Bone marrow (tissue), 2 donors: ENCODE measurements at regions not wholly inside any gene's neighbourhood (a gene's known extent, or its start where the extent isn't known, plus 50 kb on each side); places are given as distances from the start of the nearest gene placed in this dataset.

ENCODE experiments used
- DNase-seq, 2 donors: peaks; one replicate each; lab custom pipeline; 2025; lab: John Stamatoyannopoulos, UW

GRCh38 chr15:53305101-53305500 lies 454.4 kb downstream of the WDR72 start:
- no peak for DNase-seq

GRCh38 chr15:53297828-53298227 lies 461.6 kb downstream of the WDR72 start:
- no peak for DNase-seq

GRCh38 chr15:53296603-53297002 lies 462.9 kb downstream of the WDR72 start:
- no peak for DNase-seq

GRCh38 chr15:53295574-53295973 lies 463.9 kb downstream of the WDR72 start:
- no peak for DNase-seq

- DNase-seq, result no peak
These were observed 470.9 kb downstream of the WDR72 start for GRCh38 chr15:53288542-53288941.

- no peak for DNase-seq
These were observed 484.5 kb upstream of the ONECUT1 start for GRCh38 chr15:53274630-53275029.

GRCh38 chr15:53272116-53272515 lies 482.0 kb upstream of the ONECUT1 start:
- no peak for DNase-seq

- DNase-seq, result no peak
These were observed 476.0 kb upstream of the ONECUT1 start for GRCh38 chr15:53266176-53266575.

- no peak for DNase-seq
These were observed 470.5 kb upstream of the ONECUT1 start for GRCh38 chr15:53260647-53261046.

- no peak for DNase-seq
These were observed 466.3 kb upstream of the ONECUT1 start for GRCh38 chr15:53256457-53256856.

- DNase-seq, result no peak
These were observed 465.9 kb upstream of the ONECUT1 start for GRCh38 chr15:53256043-53256442.

GRCh38 chr15:53251996-53252395 lies 461.9 kb upstream of the ONECUT1 start:
- no peak for DNase-seq

GRCh38 chr15:53251523-53251922 lies 461.4 kb upstream of the ONECUT1 start:
- no peak for DNase-seq

- peak in 1 of 2 donors; percentile 39 for DNase-seq
These were observed 457.0 kb upstream of the ONECUT1 start for GRCh38 chr15:53247041-53247708.

GRCh38 chr15:53246404-53246803 lies 456.3 kb upstream of the ONECUT1 start:
- no peak for DNase-seq

- DNase-seq, result no peak
These were observed 443.7 kb upstream of the ONECUT1 start for GRCh38 chr15:53233801-53234200.

- DNase-seq, result no peak
These were observed 440.3 kb upstream of the ONECUT1 start for GRCh38 chr15:53230473-53230872.

GRCh38 chr15:53226559-53226958 lies 436.4 kb upstream of the ONECUT1 start:
- no peak for DNase-seq

GRCh38 chr15:53225781-53226180 lies 435.6 kb upstream of the ONECUT1 start:
- no peak for DNase-seq

GRCh38 chr15:53224371-53224770 lies 434.2 kb upstream of the ONECUT1 start:
- DNase-seq, result no peak

GRCh38 chr15:53223815-53224214 lies 433.7 kb upstream of the ONECUT1 start:
- DNase-seq, result no peak

- DNase-seq, result peak in 1 of 2 donors; percentile 78
These were observed 428.8 kb upstream of the ONECUT1 start for GRCh38 chr15:53218666-53219580.

GRCh38 chr15:53216036-53216435 lies 425.9 kb upstream of the ONECUT1 start:
- no peak for DNase-seq
